ENCODE measurements at regions not wholly inside any gene's neighbourhood (a gene's known extent, or its start where the extent isn't known, plus 50 kb on each side); places are given as distances from the start of the nearest gene placed in this dataset.

DNA sequence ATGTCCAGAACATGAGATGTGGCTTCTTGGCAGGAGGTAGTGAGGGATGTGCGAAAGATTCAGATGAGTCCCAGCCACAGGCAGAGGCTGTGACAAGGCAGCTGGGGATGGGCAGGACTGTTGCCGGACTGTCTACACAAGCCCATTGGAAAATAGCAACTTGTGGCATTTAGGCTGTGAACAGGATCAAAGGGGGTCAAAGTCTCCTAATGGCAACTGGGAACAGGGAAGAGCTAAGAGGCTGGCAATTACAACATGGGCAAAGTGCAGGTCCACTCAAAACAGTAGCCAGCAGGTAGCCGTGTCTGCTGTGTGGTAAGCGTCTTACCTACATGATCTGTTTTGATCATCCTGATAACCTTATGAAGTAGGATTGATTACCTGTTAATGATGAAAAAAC is 254.2 kb upstream of the ZNF32 start:
- H3K27me3 ChIP-seq (ENCODE audit: control insufficient read depth in 2 of 2, insufficient read depth in 2 of 2, low read length in 2 of 2) = no peaks in the 10 kb centered on the region
- H3K4me3 ChIP-seq (ENCODE audit: low read length in 2 of 2) = no peak overlapping the region
- H3K4me1 ChIP-seq (ENCODE audit: control insufficient read depth in 2 of 2, insufficient read depth in 2 of 2, low read length in 2 of 2) = peaks cover 0 to 3% of the 10 kb centered on the region in 2 donors
- no peaks in the 10 kb centered on the region for H3K36me3 ChIP-seq (ENCODE audit: control insufficient read depth in 2 of 2, insufficient read depth in 2 of 2, low read length in 2 of 2)
- H3K9me3 ChIP-seq (ENCODE audit: control insufficient read depth in 2 of 2, low read length in 2 of 2) = no peaks in the 10 kb centered on the region
- H3K27ac ChIP-seq (ENCODE audit: low read depth in 2 of 2, low read length in 2 of 2) = no peak overlapping the region
- no peak overlapping the region for H3K9ac ChIP-seq (ENCODE audit: low read depth in 1 of 2, low read length in 2 of 2)

DNA sequence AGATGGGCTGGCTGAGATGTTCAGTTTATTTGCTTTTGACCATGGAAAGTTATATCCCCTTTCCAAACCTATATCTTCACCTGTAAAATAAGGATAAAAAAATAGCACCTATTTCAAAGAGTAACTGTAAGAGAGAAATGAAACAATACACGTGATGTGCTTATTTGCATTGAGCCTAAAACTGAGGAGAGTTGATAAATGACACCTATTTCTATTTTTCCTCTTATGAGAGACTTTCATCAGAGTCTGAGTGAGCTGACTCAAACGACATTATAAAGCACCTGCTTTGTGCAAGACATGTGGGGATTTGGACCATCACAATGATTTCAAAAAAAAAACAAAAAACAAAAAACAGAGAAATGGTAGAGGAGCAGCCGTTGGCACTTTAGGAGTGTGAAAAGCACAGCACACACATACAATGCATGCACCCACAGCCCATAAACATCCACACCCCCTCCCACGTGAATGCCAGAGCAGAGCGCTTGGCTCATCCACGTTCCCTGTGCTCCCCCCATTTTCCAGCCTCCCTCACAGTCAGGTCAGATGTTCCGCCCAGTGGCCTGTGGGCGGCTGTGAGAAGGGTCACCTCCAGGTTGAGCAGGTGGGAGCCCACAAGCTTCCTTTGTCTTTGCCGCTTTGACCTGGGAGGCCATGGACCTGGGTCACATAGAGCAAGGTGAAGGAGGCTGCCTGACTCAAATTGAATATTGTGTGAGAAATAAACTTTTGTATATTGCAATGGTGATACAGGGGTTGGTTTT is 253.2 kb upstream of the ZNF32 start:
- H3K4me1 ChIP-seq (ENCODE audit: control insufficient read depth in 2 of 2, insufficient read depth in 2 of 2, low read length in 2 of 2) = peaks cover 0 to 3% of the 10 kb centered on the region in 2 donors
- no peaks in the 10 kb centered on the region for H3K27me3 ChIP-seq (ENCODE audit: control insufficient read depth in 2 of 2, insufficient read depth in 2 of 2, low read length in 2 of 2)
- no peak overlapping the region for H3K9ac ChIP-seq (ENCODE audit: low read depth in 1 of 2, low read length in 2 of 2)
- no peaks in the 10 kb centered on the region for H3K9me3 ChIP-seq (ENCODE audit: control insufficient read depth in 2 of 2, low read length in 2 of 2)
- H3K36me3 ChIP-seq (ENCODE audit: control insufficient read depth in 2 of 2, insufficient read depth in 2 of 2, low read length in 2 of 2) = no peaks in the 10 kb centered on the region
- H3K27ac ChIP-seq (ENCODE audit: low read depth in 2 of 2, low read length in 2 of 2) = no peak overlapping the region
- H3K4me3 ChIP-seq (ENCODE audit: low read length in 2 of 2) = no peak overlapping the region

DNA sequence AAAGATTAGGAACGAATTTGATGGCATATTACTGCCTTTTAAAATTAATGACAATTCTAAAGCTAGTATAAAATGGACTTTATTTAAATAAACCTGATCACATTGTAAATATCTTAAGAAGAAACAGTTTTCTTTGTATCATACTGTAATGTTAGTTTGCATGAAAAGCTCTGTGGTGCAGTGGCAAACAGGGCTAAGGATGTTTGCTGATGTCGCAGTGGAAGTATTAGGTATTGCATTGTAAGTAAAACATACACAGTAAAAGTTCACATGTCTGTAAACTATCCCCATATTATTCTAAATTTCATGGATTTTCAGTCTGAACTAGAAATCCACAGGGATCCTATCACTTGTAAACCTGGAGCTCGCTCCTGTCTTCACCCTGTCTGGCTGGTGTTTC is 252.6 kb upstream of the ZNF32 start:
- H3K36me3 ChIP-seq (ENCODE audit: control insufficient read depth in 2 of 2, insufficient read depth in 2 of 2, low read length in 2 of 2) = no peaks in the 10 kb centered on the region
- no peaks in the 10 kb centered on the region for H3K4me1 ChIP-seq (ENCODE audit: control insufficient read depth in 2 of 2, insufficient read depth in 2 of 2, low read length in 2 of 2)
- no peaks in the 10 kb centered on the region for H3K27me3 ChIP-seq (ENCODE audit: control insufficient read depth in 2 of 2, insufficient read depth in 2 of 2, low read length in 2 of 2)
- H3K4me3 ChIP-seq (ENCODE audit: low read length in 2 of 2) = no peak overlapping the region
- no peaks in the 10 kb centered on the region for H3K9me3 ChIP-seq (ENCODE audit: control insufficient read depth in 2 of 2, low read length in 2 of 2)
- no peak overlapping the region for H3K27ac ChIP-seq (ENCODE audit: low read depth in 2 of 2, low read length in 2 of 2)
- no peak overlapping the region for H3K9ac ChIP-seq (ENCODE audit: low read depth in 1 of 2, low read length in 2 of 2)

DNA sequence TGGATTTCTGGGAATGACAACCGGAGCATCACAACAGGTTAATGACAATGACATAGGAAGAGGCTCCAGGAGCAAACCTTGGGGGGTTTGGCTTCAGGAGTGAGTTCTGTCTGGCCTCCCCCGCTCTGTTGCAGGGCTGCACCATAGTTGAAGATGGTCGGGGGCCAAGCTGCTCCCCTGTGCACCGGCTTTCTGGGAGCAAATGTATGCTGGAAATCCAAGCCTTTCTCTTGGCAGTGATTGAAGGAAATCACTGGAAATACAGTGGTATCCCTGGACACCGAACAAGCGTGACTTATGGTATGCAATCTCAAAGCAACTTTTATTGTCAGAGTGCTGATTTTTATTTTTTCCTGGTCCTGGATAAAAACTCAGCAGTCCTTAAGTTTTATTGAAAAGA is 251.9 kb upstream of the ZNF32 start:
- H3K36me3 ChIP-seq (ENCODE audit: control insufficient read depth in 2 of 2, insufficient read depth in 2 of 2, low read length in 2 of 2) = no peaks in the 10 kb centered on the region
- no peak overlapping the region for H3K4me3 ChIP-seq (ENCODE audit: low read length in 2 of 2)
- no peaks in the 10 kb centered on the region for H3K9me3 ChIP-seq (ENCODE audit: control insufficient read depth in 2 of 2, low read length in 2 of 2)
- no peak overlapping the region for H3K27ac ChIP-seq (ENCODE audit: low read depth in 2 of 2, low read length in 2 of 2)
- H3K4me1 ChIP-seq (ENCODE audit: control insufficient read depth in 2 of 2, insufficient read depth in 2 of 2, low read length in 2 of 2) = no peaks in the 10 kb centered on the region
- H3K9ac ChIP-seq (ENCODE audit: low read depth in 1 of 2, low read length in 2 of 2) = no peak overlapping the region
- no peaks in the 10 kb centered on the region for H3K27me3 ChIP-seq (ENCODE audit: control insufficient read depth in 2 of 2, insufficient read depth in 2 of 2, low read length in 2 of 2)

DNA sequence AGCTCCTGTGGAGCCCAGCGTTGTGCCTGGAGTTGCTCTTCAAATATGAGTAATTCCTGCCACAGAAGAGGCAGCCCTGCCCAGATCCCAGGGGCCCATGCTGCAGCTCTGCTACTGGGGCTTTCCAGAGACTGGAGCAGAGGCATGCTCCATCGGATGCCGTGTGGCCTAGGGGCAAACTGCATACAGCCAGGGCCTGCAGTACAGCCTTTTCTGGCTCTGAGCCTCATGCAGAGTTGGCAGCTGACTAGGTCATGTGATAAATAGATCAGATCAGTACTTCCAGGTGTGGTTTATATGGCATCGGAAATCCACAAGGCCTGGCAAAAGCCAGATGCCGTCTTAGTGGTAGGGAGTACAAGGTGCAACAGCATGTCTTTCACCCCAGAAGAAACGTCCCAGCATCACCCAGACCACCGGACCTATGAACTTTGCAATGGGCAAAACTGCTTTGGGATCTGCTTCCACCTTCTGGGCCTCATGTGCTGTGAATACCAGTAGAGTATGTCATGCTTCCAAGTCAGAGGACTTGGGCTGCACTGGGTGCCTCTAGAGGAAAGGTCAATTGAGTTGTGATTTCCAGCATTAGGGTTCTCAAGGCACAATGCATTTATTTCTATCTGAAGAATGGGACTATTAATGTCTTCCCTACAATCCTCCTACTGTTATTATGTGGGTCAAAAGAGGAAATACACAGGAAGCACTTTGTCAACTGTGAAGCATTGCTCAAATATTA is 250.7 kb upstream of the ZNF32 start:
- no peaks in the 10 kb centered on the region for H3K36me3 ChIP-seq (ENCODE audit: control insufficient read depth in 2 of 2, insufficient read depth in 2 of 2, low read length in 2 of 2)
- no peaks in the 10 kb centered on the region for H3K27me3 ChIP-seq (ENCODE audit: control insufficient read depth in 2 of 2, insufficient read depth in 2 of 2, low read length in 2 of 2)
- no peak overlapping the region for H3K4me3 ChIP-seq (ENCODE audit: low read length in 2 of 2)
- no peaks in the 10 kb centered on the region for H3K9me3 ChIP-seq (ENCODE audit: control insufficient read depth in 2 of 2, low read length in 2 of 2)
- H3K9ac ChIP-seq (ENCODE audit: low read depth in 1 of 2, low read length in 2 of 2) = no peak overlapping the region
- H3K27ac ChIP-seq (ENCODE audit: low read depth in 2 of 2, low read length in 2 of 2) = no peak overlapping the region
- no peaks in the 10 kb centered on the region for H3K4me1 ChIP-seq (ENCODE audit: control insufficient read depth in 2 of 2, insufficient read depth in 2 of 2, low read length in 2 of 2)

DNA sequence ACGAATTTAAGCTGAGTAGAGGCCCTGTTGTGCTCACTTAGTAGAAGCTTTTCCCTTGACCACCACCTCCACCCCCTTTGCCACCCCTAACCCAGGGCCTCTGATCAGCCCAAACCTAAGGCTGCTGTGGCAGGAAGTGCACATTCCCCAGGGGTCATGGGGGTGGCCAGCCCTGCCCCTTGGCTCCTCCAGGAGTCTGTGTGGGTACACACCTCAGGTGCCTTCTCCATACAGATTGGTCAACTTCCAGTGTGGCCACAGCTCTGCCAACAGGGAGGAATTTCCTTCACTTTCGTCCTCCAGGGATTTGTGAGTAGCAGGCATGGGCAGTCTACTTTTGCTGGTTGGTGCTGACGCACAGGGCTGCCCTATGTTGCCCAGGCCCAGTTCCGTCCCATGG is 249.9 kb upstream of the ZNF32 start:
- H3K27me3 ChIP-seq (ENCODE audit: control insufficient read depth in 2 of 2, insufficient read depth in 2 of 2, low read length in 2 of 2) = no peaks in the 10 kb centered on the region
- no peak overlapping the region for H3K9ac ChIP-seq (ENCODE audit: low read depth in 1 of 2, low read length in 2 of 2)
- H3K4me1 ChIP-seq (ENCODE audit: control insufficient read depth in 2 of 2, insufficient read depth in 2 of 2, low read length in 2 of 2) = no peaks in the 10 kb centered on the region
- H3K36me3 ChIP-seq (ENCODE audit: control insufficient read depth in 2 of 2, insufficient read depth in 2 of 2, low read length in 2 of 2) = no peaks in the 10 kb centered on the region
- no peak overlapping the region for H3K4me3 ChIP-seq (ENCODE audit: low read length in 2 of 2)
- H3K9me3 ChIP-seq (ENCODE audit: control insufficient read depth in 2 of 2, low read length in 2 of 2) = no peaks in the 10 kb centered on the region
- H3K27ac ChIP-seq (ENCODE audit: low read depth in 2 of 2, low read length in 2 of 2) = no peak overlapping the region

DNA sequence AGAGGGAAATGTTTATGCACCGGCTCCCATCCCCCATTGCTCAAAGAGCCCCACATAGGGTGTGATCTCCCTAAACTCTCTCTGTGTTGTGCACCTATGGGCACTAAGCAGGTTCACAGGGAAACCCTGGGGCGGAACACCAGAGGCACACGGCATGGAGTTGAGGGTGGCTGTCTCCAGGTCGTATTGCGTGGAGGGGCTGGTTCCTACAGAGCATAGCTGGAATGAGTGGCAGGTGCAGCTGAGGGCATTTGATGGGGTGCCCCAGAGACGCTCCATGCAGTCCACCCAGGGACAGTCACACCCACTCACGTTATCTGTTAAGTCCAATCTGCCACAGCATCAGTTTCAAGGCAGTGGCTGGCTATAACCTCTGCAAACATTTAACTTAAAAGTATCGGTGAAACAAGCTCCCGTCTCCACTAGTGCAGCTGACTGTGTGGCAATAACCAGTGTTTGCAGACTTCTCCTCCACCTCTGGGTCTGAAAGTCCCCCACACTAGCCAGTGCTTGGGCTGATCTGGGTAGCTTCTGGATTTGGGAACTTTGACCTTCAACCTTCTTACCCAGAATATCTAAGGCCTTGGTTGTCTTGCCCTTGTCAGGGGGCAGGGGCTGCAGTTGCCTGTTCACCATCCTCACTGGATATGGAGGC is 249.2 kb upstream of the ZNF32 start:
- no peak overlapping the region for H3K27ac ChIP-seq (ENCODE audit: low read depth in 2 of 2, low read length in 2 of 2)
- no peak overlapping the region for H3K9ac ChIP-seq (ENCODE audit: low read depth in 1 of 2, low read length in 2 of 2)
- H3K27me3 ChIP-seq (ENCODE audit: control insufficient read depth in 2 of 2, insufficient read depth in 2 of 2, low read length in 2 of 2) = no peaks in the 10 kb centered on the region
- H3K4me3 ChIP-seq (ENCODE audit: low read length in 2 of 2) = no peak overlapping the region
- H3K4me1 ChIP-seq (ENCODE audit: control insufficient read depth in 2 of 2, insufficient read depth in 2 of 2, low read length in 2 of 2) = no peaks in the 10 kb centered on the region
- H3K9me3 ChIP-seq (ENCODE audit: control insufficient read depth in 2 of 2, low read length in 2 of 2) = no peaks in the 10 kb centered on the region
- H3K36me3 ChIP-seq (ENCODE audit: control insufficient read depth in 2 of 2, insufficient read depth in 2 of 2, low read length in 2 of 2) = no peaks in the 10 kb centered on the region

DNA sequence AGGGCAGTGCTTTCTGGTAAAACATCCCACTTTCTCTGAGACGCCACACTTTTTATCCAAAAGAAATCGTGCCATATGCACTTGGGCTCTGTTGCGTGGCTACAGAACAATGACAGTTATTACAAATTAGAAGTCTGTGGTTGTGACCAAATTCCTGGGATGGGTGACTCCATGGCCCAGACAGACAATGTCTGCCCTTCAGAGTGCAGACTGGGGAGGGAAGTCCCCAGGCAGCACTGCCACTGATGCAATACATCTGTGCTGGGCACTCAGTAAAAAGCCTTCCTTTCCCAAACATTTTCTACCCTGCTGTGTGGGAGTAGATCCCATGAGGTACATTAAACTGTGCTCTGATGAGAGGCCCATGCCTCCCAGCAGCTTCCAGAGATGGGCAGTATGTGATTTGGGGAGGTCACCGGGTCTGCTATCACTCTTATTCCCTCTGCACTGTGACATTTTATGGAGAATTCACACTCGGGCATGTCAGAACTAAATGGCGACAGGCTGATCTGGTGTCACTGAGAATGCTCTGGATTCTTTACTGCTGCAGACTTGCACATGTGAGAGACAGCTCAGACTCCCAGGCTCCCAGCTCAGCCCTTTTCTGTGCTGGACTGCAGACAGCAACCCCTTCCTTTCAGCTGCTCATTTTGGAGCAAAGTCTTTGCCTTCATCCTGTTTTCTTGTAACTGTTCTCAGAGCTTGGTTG is 243.5 kb upstream of the ZNF32 start:
- no peaks in the 10 kb centered on the region for H3K27me3 ChIP-seq (ENCODE audit: control insufficient read depth in 2 of 2, insufficient read depth in 2 of 2, low read length in 2 of 2)
- no peak overlapping the region for H3K27ac ChIP-seq (ENCODE audit: low read depth in 2 of 2, low read length in 2 of 2)
- H3K9me3 ChIP-seq (ENCODE audit: control insufficient read depth in 2 of 2, low read length in 2 of 2) = no peaks in the 10 kb centered on the region
- no peak overlapping the region for H3K4me3 ChIP-seq (ENCODE audit: low read length in 2 of 2)
- no peaks in the 10 kb centered on the region for H3K36me3 ChIP-seq (ENCODE audit: control insufficient read depth in 2 of 2, insufficient read depth in 2 of 2, low read length in 2 of 2)
- no peaks in the 10 kb centered on the region for H3K4me1 ChIP-seq (ENCODE audit: control insufficient read depth in 2 of 2, insufficient read depth in 2 of 2, low read length in 2 of 2)
- H3K9ac ChIP-seq (ENCODE audit: low read depth in 1 of 2, low read length in 2 of 2) = no peak overlapping the region

DNA sequence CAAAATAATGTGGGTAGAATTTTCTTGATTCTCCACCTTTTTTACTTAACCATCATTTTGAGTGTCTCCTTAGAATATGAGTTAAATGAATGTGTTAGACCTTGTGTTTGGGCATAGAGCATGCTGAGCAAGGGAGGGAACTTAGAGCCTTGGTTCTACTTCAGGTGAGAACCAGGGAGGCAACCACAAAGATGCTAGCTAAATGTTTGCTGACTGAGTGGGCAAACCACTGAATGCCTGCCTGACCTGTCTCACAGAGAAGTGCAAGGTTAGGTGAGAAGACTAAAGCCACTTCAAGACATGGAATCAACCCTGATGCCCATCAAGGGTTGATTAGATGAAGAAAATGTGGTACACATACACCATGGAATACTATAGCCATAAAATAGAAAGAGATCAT is 242.6 kb upstream of the ZNF32 start:
- H3K4me1 ChIP-seq (ENCODE audit: control insufficient read depth in 2 of 2, insufficient read depth in 2 of 2, low read length in 2 of 2) = no peaks in the 10 kb centered on the region
- no peaks in the 10 kb centered on the region for H3K27me3 ChIP-seq (ENCODE audit: control insufficient read depth in 2 of 2, insufficient read depth in 2 of 2, low read length in 2 of 2)
- H3K27ac ChIP-seq (ENCODE audit: low read depth in 2 of 2, low read length in 2 of 2) = no peak overlapping the region
- no peak overlapping the region for H3K4me3 ChIP-seq (ENCODE audit: low read length in 2 of 2)
- H3K9ac ChIP-seq (ENCODE audit: low read depth in 1 of 2, low read length in 2 of 2) = no peak overlapping the region
- H3K9me3 ChIP-seq (ENCODE audit: control insufficient read depth in 2 of 2, low read length in 2 of 2) = no peaks in the 10 kb centered on the region
- H3K36me3 ChIP-seq (ENCODE audit: control insufficient read depth in 2 of 2, insufficient read depth in 2 of 2, low read length in 2 of 2) = no peaks in the 10 kb centered on the region

DNA sequence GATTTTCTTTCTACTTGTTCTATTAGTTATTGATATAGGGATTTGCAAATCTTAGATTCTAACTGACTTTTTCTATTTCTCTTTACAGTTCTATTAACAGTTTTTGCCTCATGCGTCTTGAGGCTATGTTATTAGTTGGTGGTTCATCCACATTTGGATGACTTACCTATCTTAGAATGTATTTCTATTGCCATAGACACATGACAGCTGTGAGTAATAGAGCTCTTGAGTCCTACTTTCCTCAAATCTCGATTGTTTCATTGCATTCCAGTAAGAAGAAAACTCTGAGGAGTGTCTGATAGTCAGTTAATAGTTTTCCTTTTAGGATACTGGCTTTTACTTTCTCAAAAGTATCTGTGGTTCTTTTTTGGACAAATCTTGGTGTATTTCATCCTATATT is 241.4 kb upstream of the ZNF32 start:
- no peaks in the 10 kb centered on the region for H3K27me3 ChIP-seq (ENCODE audit: control insufficient read depth in 2 of 2, insufficient read depth in 2 of 2, low read length in 2 of 2)
- H3K9me3 ChIP-seq (ENCODE audit: control insufficient read depth in 2 of 2, low read length in 2 of 2) = no peaks in the 10 kb centered on the region
- no peaks in the 10 kb centered on the region for H3K4me1 ChIP-seq (ENCODE audit: control insufficient read depth in 2 of 2, insufficient read depth in 2 of 2, low read length in 2 of 2)
- H3K36me3 ChIP-seq (ENCODE audit: control insufficient read depth in 2 of 2, insufficient read depth in 2 of 2, low read length in 2 of 2) = no peaks in the 10 kb centered on the region
- H3K27ac ChIP-seq (ENCODE audit: low read depth in 2 of 2, low read length in 2 of 2) = no peak overlapping the region
- H3K4me3 ChIP-seq (ENCODE audit: low read length in 2 of 2) = no peak overlapping the region
- no peak overlapping the region for H3K9ac ChIP-seq (ENCODE audit: low read depth in 1 of 2, low read length in 2 of 2)

Measured in mucosa of rectum (tissue), 2 donors.